OCI-LY1 (cell line): ENCODE measurements at regions not wholly inside any gene's neighbourhood (a gene's known extent, or its start where the extent isn't known, plus 50 kb on each side); places are given as distances from the start of the nearest gene placed in this dataset.

Source experiments
- CTCF ChIP-seq: fragments of 200-600 bp; sonication (generic), shearing (Covaris generic); IDR thresholded peaks from 2 replicates; pipeline ENCODE4 v1.5.1; 2017; ENCODE audit warnings: mild to moderate bottlenecking, antibody characterized with exemption, low read length, moderate library complexity, mixed read lengths
- EZH2 ChIP-seq: fragments of 200-600 bp; sonication (generic), shearing (Covaris generic); IDR thresholded peaks from 2 replicates; pipeline ENCODE4 v1.8.0; 2017; ENCODE audit warnings: borderline replicate concordance, mixed run types, mild to moderate bottlenecking, antibody characterized with exemption, low read length, moderate library complexity, mixed read lengths

- TF ChIP-seq CTCF (no peak), EZH2 (no peak)
Observed at GRCh38 chr2:144670738-144671137, 150.8 kb upstream of the ZEB2 start.
